ENCODE measurements at regions not wholly inside any gene's neighbourhood (a gene's known extent, or its start where the extent isn't known, plus 50 kb on each side); places are given as distances from the start of the nearest gene placed in this dataset.

GRCh38 chr21:23017989-23018388, 2019.8 kb downstream of the NCAM2 start:
- no peak overlapping the region for H4K8ac ChIP-seq (ENCODE audit: extremely low read depth, insufficient read depth, low read length)
- no peak overlapping the region for H2BK20ac ChIP-seq (ENCODE audit: low read length)
- FAIRE-seq: no peak
- ChIA-PET POLR2A (ENCODE audit: partially characterized antibody) (no interaction called here), CTCF (ENCODE audit: partially characterized antibody) (interaction anchor here (0.8 to 1.3 kb wide), 4 partner anchors 10 to 384 kb away, joined by 3 to 5 read pairs (median 4); no protein-coding TSS in a partner anchor)
- H3K4me1 ChIP-seq (replicated peaks in 1 of 4; ENCODE audit: control insufficient read depth in 3 of 4, insufficient read depth in 4 of 4, low read length in 3 of 4): no peaks in the 10 kb centered on the region
- H3K23me2 ChIP-seq (ENCODE audit: low read depth, low read length): no peaks in the 10 kb centered on the region; the same call in 1 of the 2 replicates
- no peak overlapping the region for H3K4me2 ChIP-seq (ENCODE audit: insufficient read depth in 1 of 2, low read depth in 2 of 2, low read length in 2 of 2)
- no peak overlapping the region for H3K18ac ChIP-seq (ENCODE audit: extremely low read depth, low read length)
- no peak overlapping the region for H3K23ac ChIP-seq (ENCODE audit: insufficient read length)
- no peaks in the 10 kb centered on the region for H3K27me3 ChIP-seq (replicated peaks in 1 of 4; ENCODE audit: control insufficient read depth in 3 of 4, extremely low read depth in 1 of 4, insufficient read depth in 3 of 4, low read length in 3 of 4)
- no peaks in the 10 kb centered on the region for H3K79me2 ChIP-seq (ENCODE audit: control insufficient read depth in 1 of 2, insufficient read depth in 2 of 2, low read length in 2 of 2)
- no peak overlapping the region for H2BK5ac ChIP-seq (ENCODE audit: low read depth, low read length)
- no peaks in the 10 kb centered on the region for H3K36me3 ChIP-seq (ENCODE audit: control insufficient read depth in 2 of 4, insufficient read depth in 4 of 4, low read length in 3 of 4)
- no peak overlapping the region for H3K9ac ChIP-seq (replicated peaks in 1 of 4; ENCODE audit: extremely low read depth in 1 of 4, low read depth in 3 of 4, low read length in 3 of 4)
- H2AFZ ChIP-seq (ENCODE audit: low read length): no peak overlapping the region
- H3K79me1 ChIP-seq (ENCODE audit: low read depth, low read length): no peaks in the 10 kb centered on the region
- H3K9me3 ChIP-seq (ENCODE audit: insufficient read depth in 2 of 2, low read depth in 1 of 2, low read length in 1 of 2): no peaks in the 10 kb centered on the region; a peak in 1 of 4 replicates
- no peak overlapping the region for H3K56ac ChIP-seq (replicated peaks; ENCODE audit: insufficient read length, low read depth, low read length)
- H2BK15ac ChIP-seq (ENCODE audit: low read length): no peak overlapping the region
- DNase-seq (ENCODE audit: low read depth in 1 of 2, low spot score in 2 of 2): no peak
- no peak overlapping the region for H3K27ac ChIP-seq (ENCODE audit: low read depth, low read length)
- H4K20me1 ChIP-seq (replicated peaks in 1 of 2; ENCODE audit: control insufficient read depth in 1 of 2, insufficient read depth in 2 of 2, low read length in 2 of 2): no peaks in the 10 kb centered on the region
- H2BK120ac ChIP-seq (replicated peaks; ENCODE audit: low read depth, low read length): no peak overlapping the region
- H3K14ac ChIP-seq (ENCODE audit: insufficient read length): no peak overlapping the region
- no peak overlapping the region for H3K4me3 ChIP-seq (ENCODE audit: extremely low read depth in 1 of 4, insufficient read depth in 2 of 4, low read depth in 3 of 4, low read length in 4 of 4)
- no peak overlapping the region for H4K5ac ChIP-seq (ENCODE audit: insufficient read length, low read depth, low read length)
- H2BK12ac ChIP-seq (ENCODE audit: low read depth, low read length): no peak overlapping the region
- H3K4ac ChIP-seq (replicated peaks; ENCODE audit: insufficient read length, low read depth, low read length): no peak overlapping the region
- no peak overlapping the region for H2AK5ac ChIP-seq (ENCODE audit: low read depth, low read length)
- H4K91ac ChIP-seq (replicated peaks; ENCODE audit: insufficient read length, low read length): no peak overlapping the region
- TF ChIP-seq CEBPB (IDR thresholded peaks at IDR 0.05; ENCODE audit: low read depth, low read length) (no peak), MAFK (IDR thresholded peaks at IDR 0.05; ENCODE audit: low read depth, low read length) (no peak), FOSL1 (IDR thresholded peaks at IDR 0.05; ENCODE audit: insufficient read depth, low read depth, low read length) (no peak), RXRA (IDR thresholded peaks at IDR 0.05; ENCODE audit: insufficient read depth, low read depth, low read length) (no peak), ASH2L (IDR thresholded peaks at IDR 0.05; ENCODE audit: low read length) (no peak), SRF (IDR thresholded peaks at IDR 0.05; ENCODE audit: low read depth, low read length) (no peak)

Measured in H1 (cell line).